NCI-H345 (cell line): ENCODE measurements at regions not wholly inside any gene's neighbourhood (a gene's known extent, or its start where the extent isn't known, plus 50 kb on each side); places are given as distances from the start of the nearest gene placed in this dataset.
"Not testable (repeated sequence)": the region's sequence is repeated elsewhere in the genome, so short reads cannot be mapped to it uniquely, and the experiment has no call there.

Source experiments
- DNase-seq: peaks from one replicate; lab custom pipeline; 2025; lab: John Stamatoyannopoulos, UW

DNA sequence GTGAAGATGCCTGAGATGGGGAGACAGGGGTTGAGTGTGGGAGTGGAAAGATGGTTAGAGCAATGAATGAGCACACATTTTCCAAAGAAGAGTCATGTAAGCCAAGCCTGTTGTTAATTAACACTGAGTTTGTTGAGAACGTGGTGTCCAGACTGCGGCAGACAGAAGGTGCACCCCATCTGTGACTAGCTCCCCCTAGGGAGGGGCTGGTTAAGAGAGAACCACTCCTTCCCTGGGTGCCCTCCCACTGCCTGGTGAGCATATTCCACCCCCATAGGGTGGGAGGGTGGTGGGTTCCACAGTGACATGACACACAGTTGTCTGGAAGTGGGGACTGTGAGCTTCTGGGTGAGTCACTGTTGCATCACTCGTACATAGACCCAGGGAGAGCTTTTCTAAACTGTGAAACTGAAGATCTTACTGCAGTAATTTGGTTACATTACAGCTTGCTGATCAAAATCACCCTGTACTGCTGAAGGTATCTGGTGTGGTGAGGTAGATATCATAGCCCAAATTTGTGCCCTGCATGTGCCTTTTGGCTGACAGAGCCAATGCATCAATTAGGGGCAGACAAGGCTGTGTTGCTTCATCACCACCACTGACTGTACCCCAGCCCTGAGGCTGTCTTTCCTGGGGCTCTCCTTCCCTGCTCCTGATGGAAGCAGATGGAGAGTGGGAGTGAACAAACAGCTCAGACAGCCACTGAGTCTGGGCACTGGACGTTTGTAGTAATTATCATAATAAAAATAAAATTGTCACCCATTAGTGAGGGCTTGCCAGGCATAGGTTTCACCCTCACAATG is 150.9 kb downstream of the EMP1 start:
- DNase-seq, result no peak

DNA sequence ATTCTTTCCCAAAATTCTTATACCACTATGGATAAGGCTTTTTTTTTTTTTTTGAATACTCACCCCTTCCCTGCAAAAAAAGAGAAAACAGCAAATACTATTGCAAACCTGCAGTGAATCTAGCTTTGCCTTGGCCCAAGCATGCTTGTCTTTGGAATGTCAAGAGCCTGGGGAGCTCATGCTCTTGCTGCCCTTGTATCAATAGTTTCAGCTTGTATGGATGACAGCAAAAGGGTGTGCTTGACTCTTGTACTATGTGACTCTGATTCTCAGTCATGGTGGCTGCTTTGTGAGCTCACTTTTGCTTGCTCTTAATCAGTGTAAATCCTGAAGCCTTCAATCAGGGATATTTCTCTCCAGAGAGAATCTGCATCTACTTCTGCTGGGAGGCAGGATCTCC is 149.2 kb downstream of the EMP1 start:
- no peak for DNase-seq

DNA sequence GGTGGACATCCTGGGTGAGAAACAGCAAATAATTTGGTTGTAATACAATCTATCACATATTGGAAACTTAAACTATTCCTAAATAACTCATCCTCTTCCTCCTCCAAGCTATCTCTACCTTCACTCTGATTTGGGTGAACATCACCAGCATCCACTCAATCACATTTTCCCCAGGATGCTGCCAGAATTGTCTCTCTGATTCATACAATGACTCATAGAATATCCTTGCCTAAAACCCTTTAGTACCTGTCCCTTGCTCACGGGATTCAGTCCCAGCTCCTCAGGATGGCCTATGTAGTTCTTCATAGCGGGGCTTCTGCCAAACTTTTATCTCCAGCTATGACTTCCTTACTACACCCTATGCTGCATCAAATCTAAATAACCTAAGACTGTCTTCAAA is 146.8 kb downstream of the EMP1 start:
- no peak for DNase-seq

DNA sequence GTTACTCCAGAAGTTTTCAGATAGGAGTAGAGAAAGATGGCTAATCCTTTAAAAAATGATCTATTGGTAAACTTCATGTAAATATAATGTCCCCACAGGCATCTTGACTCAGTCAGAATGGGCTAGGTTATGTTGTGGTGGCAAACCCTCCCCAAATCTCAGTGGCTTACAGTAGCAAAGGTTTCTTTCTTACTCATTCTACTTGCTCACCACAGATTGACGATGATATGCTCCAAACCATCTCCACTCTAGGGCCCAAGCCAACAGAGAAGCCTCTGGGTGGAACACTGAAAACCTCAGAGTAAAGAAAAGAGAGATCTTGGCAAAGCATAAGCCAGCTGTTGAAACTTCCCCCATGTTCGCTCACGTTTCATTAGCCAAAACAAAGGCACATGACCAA is 146.4 kb downstream of the EMP1 start:
- DNase-seq, result no peak

DNA sequence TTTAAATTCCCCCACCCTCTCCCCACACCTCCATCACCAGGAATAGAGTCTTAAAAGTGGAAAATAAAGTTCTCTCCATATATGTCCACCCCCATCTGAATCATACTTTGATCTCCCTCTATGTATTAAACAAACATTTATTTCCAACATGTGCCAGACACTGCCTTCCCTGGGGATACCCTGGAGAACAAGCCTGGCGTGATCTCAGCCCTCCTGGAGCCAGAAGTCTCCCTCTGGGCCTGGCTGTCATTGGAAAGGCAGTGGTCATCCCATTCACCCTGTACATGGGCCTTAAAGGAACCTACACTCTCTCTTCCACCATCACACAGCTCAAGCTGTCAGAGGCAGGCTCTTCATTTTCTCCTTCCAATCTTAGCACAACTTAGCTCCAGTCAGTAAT is 143.6 kb downstream of the EMP1 start:
- no peak for DNase-seq

DNA sequence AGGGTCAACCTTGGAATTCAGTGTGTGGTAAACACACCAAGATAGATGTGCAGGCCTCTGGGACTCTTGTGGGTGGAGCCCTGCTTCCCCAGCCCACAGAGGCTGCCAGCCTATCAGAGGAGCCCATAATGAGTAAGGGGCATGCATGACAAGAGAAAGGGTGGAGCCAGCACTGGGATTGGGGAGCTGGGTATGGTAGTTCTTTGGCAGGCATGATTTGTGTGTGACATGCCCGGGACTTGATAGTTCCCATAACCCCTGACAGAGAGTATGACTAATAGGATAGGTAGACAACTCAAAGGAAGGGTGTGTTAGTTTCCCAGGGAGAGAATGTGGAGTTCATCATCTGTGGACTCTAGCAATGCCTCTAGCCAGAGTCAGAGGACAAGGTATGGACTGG is 143.0 kb downstream of the EMP1 start:
- DNase-seq, result no peak

DNA sequence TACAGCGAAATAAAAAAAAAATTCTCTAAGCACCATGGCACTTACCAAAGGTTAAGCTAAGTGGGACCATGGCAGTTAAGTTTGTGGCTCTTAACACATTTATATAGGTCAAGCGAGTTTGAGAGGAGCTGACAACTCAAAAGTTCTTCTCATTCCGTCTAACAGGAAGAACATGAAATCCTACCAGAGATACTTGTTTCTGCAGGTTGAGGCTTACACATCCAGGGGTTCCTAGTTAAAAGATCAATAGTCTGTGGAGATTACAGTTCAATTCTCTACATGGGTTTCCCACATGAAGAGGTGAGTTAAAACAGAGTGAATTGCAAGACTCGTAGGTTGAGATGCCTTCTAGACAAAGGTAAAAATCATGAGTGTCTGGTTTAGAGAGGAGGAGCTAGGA is 142.6 kb downstream of the EMP1 start:
- no peak for DNase-seq

DNA sequence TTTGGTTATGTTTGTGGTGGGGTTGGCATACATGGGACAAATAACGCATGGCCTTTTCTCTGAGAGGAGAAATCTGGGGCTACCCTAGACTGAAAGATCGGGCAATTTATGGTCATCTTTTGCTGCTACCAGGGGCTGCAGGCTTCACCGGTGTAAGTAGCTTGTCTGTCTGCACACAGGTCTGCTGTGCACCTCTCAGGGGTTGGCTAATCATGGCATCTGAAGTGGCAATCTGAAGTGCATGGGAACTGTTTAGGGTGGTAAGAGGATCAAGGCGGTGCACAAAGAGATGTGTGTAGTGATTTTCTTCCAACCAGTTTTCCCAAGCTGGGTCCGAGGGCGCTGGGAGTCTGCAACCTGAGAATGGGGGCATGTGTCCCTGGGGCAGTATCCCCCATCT is 141.3 kb downstream of the EMP1 start:
- no peak for DNase-seq

DNA sequence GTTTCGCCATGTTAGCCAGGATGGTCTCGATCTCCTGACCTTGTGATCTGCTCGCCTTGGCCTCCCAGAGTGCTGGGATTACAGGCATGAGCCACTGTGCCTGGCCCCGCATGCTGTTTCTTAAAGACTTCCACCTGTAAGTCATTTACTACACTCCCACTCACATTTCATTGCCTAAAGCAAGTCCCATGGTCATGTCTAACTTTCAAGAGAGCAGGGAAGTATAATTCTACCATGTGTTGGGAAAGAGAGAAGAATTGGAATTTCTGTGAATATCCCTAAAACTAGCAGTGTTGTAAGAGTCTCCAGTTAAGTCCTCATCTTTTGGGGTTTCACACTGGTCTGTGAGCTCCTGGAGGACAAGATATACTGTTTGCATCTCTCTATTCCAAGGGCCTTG is 139.7 kb downstream of the EMP1 start:
- no peak for DNase-seq

DNA sequence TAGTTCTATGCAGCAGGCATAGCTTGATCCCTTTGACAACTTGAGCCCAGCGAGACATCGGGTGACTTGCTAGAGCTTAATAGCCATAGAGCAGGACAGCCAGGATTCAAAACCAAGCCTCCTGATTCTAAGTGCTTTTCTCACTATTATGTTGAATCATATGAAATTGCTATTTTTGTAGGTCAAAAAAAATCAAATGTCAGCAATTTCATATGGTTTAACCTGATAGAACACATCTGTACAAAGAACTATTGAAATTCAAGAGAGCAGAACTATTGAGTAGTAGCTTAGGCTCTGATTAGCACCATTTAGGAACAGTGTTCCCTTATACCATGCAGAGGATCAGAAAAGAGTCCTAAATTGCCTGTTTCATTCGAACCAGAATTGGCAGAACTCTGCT is 132.0 kb downstream of the EMP1 start:
- DNase-seq, result no peak

DNA sequence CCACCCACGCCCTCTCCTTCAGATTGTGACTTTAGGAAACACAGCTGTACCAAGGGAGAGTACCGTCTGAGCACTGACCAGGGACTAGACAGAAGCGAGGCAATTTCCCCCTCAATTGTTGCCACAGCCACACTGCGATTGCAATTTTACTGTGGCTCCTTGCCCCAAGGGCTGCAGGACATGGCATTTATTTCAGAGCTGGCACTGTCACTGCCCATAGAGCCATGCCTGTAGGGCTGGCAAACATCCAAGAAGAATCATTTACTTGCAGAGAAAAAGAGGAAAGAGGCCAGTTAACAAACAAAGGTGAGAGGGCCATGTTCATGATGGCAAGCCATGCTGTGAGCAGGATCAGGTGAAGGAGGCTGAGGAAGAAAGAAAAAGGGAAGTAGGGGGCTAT is 129.6 kb downstream of the EMP1 start:
- DNase-seq, result peak; percentile 38

DNA sequence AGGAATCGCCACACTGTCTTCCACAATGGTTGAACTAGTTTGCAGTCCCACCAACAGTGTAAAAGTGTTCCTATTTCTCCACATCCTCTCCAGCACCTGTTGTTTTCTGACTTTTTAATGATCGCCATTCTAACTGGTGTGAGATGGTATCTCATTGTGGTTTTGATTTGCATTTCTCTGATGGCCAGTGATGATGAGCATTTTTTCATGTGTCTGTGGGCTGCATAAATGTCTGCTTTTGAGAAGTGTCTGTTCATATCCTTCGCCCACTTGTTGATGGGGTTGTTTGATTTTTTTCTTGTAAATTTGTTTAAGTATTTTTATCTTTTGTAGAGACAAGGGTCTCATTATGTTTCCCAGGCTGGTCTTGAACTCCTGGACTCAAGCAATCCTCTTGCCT is 128.5 kb downstream of the EMP1 start:
- DNase-seq, result not testable (repeated sequence)

DNA sequence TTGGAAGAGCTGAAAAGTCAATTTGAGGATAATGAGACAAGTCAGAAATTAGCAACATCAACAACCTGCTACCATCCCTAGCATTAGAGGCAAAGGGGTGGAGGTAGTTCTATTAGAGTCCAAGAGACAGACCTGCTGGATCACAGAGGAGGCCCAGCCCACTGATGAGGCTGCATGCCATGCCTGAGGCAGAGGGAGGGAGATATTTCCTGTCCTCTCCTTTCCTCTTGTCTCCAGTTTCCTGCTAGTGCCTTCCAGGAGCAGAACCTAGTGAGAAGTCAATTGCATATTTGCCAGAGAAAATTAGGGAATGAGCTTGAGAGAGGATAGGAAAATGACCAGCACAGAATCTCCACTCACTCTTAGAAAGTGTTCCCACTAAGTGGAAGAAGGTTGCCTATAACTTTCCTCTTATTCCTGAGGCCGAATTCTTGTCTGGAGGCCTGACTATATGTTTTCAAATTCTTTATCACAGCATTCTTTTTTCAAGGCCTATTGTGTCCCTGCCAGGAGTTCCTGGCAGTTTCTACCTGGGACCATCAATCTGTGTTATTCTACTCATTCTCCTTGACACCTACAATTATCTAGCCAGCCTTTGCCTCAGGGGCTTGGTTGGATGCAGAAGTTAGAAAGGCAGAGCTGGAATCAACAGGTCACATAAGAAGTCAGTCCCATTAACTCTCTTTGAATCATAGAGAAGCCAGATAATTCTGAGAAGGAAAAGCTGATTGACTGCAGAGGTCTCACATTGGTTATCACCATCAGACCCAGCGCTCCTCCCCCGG is 121.9 kb downstream of the EMP1 start:
- no peak for DNase-seq

DNA sequence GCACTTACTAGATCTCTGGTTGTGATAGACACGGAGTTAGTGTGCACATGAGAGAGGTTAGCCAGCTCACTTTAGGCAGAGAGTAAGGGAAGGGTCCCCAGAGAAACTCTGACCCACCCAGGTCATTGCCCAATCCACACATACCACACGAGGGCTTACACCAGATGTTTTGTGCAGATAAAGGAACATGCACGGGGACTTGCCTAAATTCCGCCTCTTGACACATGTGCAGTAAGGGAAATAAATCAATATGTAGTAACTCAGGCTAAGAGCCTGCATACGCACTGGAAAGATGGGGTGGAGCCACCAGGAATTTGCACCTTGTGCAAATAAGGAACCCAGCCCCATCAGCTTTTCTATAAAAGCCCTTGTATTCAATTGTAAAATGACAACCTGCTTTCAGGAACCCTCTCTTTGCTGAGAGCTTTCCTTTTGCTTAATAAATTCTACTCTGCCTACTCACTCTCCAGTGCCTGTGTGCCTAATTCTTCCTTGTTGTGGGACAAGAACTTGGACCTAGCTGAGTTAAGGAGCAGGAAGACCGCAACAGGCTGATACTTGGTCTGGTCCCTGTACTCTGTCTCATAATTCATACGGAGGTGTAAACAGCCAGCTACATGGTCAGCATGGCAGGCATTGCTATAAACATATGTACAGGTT is 120.2 kb downstream of the EMP1 start:
- DNase-seq, result no peak

DNA sequence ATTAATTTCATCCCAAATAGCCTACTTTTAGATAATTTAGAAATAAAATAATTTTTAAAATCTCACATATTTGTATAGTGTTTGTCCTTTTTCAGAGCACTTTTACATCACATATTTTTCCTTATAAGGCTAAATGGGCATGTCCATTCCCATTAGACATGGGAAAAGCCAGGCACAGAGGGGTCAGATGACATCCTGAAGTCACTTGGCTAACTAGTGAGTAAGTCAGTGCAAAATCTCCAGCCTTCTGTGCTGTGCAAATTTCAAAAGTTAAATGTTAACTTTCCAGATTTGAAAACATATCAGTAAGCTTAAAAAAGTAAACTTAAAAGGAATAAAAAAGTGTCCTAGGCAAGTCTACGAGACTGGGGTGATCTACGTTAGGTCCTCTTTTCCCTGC is 117.4 kb downstream of the EMP1 start:
- no peak for DNase-seq

DNA sequence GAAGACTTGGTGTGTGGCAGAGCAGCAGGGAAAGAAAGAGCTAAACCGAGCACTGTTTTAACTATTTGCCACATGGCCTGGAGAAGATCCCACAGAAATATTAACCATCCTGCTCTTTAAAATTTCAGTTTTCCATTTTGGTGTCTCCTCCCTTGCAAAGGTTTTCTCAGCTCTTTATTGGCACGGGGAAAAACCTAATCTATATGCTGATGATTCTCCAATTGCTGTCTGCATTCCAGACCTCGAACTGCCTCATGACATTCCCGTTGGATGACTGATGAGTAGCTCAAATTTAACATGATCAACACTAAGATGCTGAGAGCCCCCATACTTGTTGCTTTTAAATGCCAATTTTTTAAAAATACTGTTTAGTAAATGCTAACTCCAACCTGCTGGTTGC is 115.0 kb downstream of the EMP1 start:
- DNase-seq, result no peak

DNA sequence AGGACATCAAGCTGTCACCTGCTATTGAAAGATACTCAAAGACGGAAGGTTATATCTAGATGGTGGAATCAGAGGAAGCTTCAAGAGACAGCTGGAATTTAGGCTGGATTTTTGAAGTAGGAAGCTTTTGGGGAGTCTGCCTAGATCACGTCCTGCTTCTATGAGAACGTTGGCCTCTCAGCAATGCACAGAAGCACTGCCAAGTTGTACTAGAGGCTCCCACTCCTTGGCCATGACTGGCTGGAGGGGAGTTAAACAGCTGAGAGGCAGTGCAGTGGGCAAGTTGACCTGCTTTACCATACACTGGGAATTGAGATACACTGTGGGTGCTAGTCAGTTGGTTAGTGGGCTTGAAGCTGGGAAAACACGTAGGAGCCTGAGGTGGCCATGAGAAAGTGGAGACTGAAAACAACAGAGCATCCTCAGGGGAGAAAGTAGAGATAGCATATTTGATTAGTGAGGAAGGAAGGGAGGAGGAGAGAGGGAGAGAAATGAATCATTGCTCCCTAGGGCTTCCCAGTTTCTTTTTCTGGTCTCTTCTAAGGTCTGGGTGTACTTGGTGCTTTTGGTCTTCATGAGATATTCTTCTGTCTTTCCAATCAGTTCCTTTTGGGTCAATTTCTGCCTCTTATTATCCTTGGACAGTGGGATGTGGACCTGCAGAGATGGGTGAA is 110.8 kb downstream of the EMP1 start:
- DNase-seq, result no peak

DNA sequence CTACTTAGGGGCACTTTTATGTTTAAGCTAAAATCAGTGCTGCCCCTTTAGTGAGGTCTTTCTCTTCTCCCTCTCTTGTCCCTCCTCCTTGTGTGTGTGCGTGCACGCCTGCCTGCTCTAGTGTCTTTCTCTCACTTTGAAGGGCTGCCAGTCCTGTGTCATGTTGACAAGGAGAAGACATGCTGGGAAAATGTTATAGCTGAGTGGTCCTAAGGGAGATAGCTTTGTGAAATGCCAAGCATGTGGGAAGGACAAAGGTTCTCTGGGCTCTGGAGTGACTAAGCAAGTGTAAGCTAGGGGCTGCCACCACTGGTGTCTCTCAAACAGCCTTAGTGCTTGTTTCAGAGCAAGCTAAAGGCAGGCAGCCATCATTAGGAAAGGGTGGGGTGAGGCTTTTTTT is 108.4 kb downstream of the EMP1 start:
- DNase-seq, result peak; percentile 34

DNA sequence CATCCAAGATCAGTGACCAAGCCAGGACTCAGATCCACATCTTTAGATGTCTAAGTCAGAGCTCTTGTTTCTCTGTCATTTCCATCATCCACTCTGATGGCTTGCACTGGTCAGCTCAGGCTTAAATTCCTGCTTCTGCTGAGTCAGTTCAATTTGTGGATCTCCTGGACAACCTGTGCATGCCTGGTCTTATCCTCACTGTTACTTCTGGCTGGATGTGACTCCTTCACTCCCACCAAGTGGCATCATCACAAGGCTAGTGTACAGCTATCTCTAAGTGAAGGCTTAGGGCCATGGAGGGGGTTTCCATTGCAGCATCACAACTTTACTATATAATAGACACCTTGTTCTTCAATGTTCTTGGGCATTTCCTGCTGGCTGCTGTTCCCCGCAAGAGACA is 102.9 kb downstream of the EMP1 start:
- DNase-seq, result no peak

DNA sequence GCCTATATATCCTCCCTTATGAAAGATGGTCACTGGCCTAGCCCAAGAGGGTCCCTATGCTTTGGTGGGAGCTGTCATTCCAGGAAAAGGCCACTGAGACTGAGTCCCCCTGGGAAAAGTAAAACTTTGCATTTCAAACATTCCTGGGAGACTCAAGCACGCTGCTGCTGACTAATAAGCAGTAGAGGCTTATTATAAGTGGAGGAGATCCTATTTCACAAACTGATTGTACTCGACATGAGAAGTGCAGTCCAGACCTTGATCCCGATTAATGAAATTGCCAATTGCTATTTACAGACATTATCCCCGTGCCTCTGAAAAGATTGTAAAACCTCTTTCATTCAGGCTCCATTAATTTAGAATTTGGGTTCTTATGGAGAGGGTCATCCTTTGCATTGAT is 96.6 kb downstream of the EMP1 start:
- no peak for DNase-seq

DNA sequence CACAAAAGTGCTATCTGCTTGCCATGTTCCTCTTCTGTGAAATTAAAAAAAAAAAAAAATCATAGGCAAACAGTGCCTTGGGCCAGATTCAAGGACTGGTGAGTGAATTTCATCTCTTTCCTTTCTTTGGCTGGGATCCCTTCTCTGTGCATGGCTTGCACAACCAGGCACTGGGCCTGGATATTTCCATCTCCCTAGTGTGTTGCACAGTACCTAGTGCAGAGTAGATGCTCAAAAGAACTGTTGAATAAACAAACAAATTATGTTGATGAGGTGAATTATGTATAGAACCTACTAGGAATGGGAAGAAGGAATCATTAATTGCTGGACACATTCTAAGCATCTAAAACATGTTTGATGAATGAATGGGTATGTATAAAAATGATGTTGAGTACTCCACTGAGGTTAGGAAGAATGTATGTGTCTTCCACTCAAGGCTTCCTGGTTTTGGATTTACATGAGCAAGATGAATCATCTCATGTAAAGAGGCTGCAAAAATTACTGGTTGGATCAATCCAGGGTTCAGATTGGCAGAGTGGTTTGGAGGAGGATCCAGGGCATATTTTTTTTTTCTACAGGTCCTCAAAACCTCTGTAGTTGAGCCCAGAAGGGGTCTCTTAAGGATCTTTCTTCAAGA is 93.2 kb downstream of the EMP1 start:
- no peak for DNase-seq
